ENCODE measurements at regions not wholly inside any gene's neighbourhood (a gene's known extent, or its start where the extent isn't known, plus 50 kb on each side); places are given as distances from the start of the nearest gene placed in this dataset.

GRCh38 chr7:109549471-109550193, 980.0 kb downstream of the DNAJB9 start:
- Histone ChIP-seq H3K9me3 (ENCODE audit: low read depth, low read length) (peaks cover 2% of the 10 kb centered on the region), H2AFZ (ENCODE audit: low read length) (no peak overlapping the region), H3K4me2 (ENCODE audit: insufficient read depth, low read length) (no peak overlapping the region), H3K4me1 (ENCODE audit: insufficient read depth, low read length) (no peaks in the 10 kb centered on the region), H3K27ac (ENCODE audit: low read depth, low read length) (no peak overlapping the region), H3K36me3 (ENCODE audit: insufficient read depth, low read length) (no peaks in the 10 kb centered on the region), H3K79me2 (ENCODE audit: insufficient read depth, low read length) (no peaks in the 10 kb centered on the region), H3K27me3 (ENCODE audit: insufficient read depth, low read length) (no peaks in the 10 kb centered on the region), H4K20me1 (ENCODE audit: insufficient read depth, low read length) (no peaks in the 10 kb centered on the region), H3K4me3 (ENCODE audit: insufficient read depth, low read length) (no peak overlapping the region)
- TF ChIP-seq CTCF (IDR thresholded peaks at IDR 0.05; ENCODE audit: extremely low read depth, low read depth, low read length): no peak
- no peak for DNase-seq (ENCODE audit: insufficient read length, low spot score, missing footprints)

- DNase-seq (ENCODE audit: insufficient read length, low spot score, missing footprints): no peak
- H3K4me3 ChIP-seq (ENCODE audit: insufficient read depth, low read length): no peak overlapping the region
Observed at GRCh38 chr7:109552017-109552416, 982.3 kb downstream of the DNAJB9 start.

GRCh38 chr7:109577265-109577664, 1007.6 kb downstream of the DNAJB9 start:
- Histone ChIP-seq H3K4me1 (ENCODE audit: insufficient read depth, low read length) (no peaks in the 10 kb centered on the region), H3K36me3 (ENCODE audit: insufficient read depth, low read length) (no peaks in the 10 kb centered on the region), H4K20me1 (ENCODE audit: insufficient read depth, low read length) (no peaks in the 10 kb centered on the region), H3K4me2 (ENCODE audit: insufficient read depth, low read length) (no peak overlapping the region), H3K79me2 (ENCODE audit: insufficient read depth, low read length) (no peaks in the 10 kb centered on the region), H3K27me3 (ENCODE audit: insufficient read depth, low read length) (no peaks in the 10 kb centered on the region), H2AFZ (ENCODE audit: low read length) (no peak overlapping the region), H3K27ac (ENCODE audit: low read depth, low read length) (no peak overlapping the region), H3K4me3 (ENCODE audit: insufficient read depth, low read length) (no peak overlapping the region), H3K9me3 (ENCODE audit: low read depth, low read length) (peaks cover 3% of the 10 kb centered on the region)
- TF ChIP-seq CTCF (IDR thresholded peaks at IDR 0.05; ENCODE audit: extremely low read depth, low read depth, low read length): no peak
- no peak for DNase-seq (ENCODE audit: insufficient read length, low spot score, missing footprints)

More at GRCh38 chr7:109552017-109552416, 982.3 kb downstream of the DNAJB9 start:
- TF ChIP-seq CTCF (IDR thresholded peaks at IDR 0.05; ENCODE audit: extremely low read depth, low read depth, low read length): no peak
- Histone ChIP-seq H2AFZ (ENCODE audit: low read length) (no peak overlapping the region), H3K9me3 (ENCODE audit: low read depth, low read length) (peaks cover 2% of the 10 kb centered on the region), H4K20me1 (ENCODE audit: insufficient read depth, low read length) (no peaks in the 10 kb centered on the region), H3K27me3 (ENCODE audit: insufficient read depth, low read length) (no peaks in the 10 kb centered on the region), H3K4me2 (ENCODE audit: insufficient read depth, low read length) (no peak overlapping the region), H3K4me1 (ENCODE audit: insufficient read depth, low read length) (no peaks in the 10 kb centered on the region), H3K36me3 (ENCODE audit: insufficient read depth, low read length) (no peaks in the 10 kb centered on the region), H3K79me2 (ENCODE audit: insufficient read depth, low read length) (no peaks in the 10 kb centered on the region), H3K27ac (ENCODE audit: low read depth, low read length) (no peak overlapping the region)

- Histone ChIP-seq H3K36me3 (ENCODE audit: insufficient read depth, low read length) (no peaks in the 10 kb centered on the region), H3K4me2 (ENCODE audit: insufficient read depth, low read length) (no peak overlapping the region), H4K20me1 (ENCODE audit: insufficient read depth, low read length) (no peaks in the 10 kb centered on the region), H3K9me3 (ENCODE audit: low read depth, low read length) (peaks cover 5% of the 10 kb centered on the region), H3K4me3 (ENCODE audit: insufficient read depth, low read length) (no peak overlapping the region), H3K27me3 (ENCODE audit: insufficient read depth, low read length) (no peaks in the 10 kb centered on the region), H3K4me1 (ENCODE audit: insufficient read depth, low read length) (no peaks in the 10 kb centered on the region), H3K27ac (ENCODE audit: low read depth, low read length) (no peak overlapping the region), H3K79me2 (ENCODE audit: insufficient read depth, low read length) (no peaks in the 10 kb centered on the region), H2AFZ (ENCODE audit: low read length) (no peak overlapping the region)
- no peak for TF ChIP-seq CTCF (IDR thresholded peaks at IDR 0.05; ENCODE audit: extremely low read depth, low read depth, low read length)
- no peak for DNase-seq (ENCODE audit: insufficient read length, low spot score, missing footprints)
Observed at GRCh38 chr7:109579901-109580300, 1010.2 kb downstream of the DNAJB9 start.
